Left lung (tissue), 4 donors: ENCODE measurements at regions not wholly inside any gene's neighbourhood (a gene's known extent, or its start where the extent isn't known, plus 50 kb on each side); places are given as distances from the start of the nearest gene placed in this dataset.
"Not testable (repeated sequence)": the region's sequence is repeated elsewhere in the genome, so short reads cannot be mapped to it uniquely, and the experiment has no call there.

Experiments
- ATAC-seq: fragments of 200-7000 bp; cut with Tn5 transposase; one replicate; pipeline ENCODE4 v1.9.1; 2020; ENCODE audit warnings: moderate library complexity
- DNase-seq, 4 donors: peaks; one replicate each; pipeline ENCODE4 v3.0.0-alpha.2; 2013 to 2020
- H3K27ac ChIP-seq, 2 donors: fragments of 200-600 bp; sonication (generic) in 1 of 2; one replicate each; pipeline versions ENCODE4 v1.5.0 to v1.8.0; 2020 to 2021
- H3K27me3 ChIP-seq, 2 donors: fragments of 200-600 bp; sonication (generic) in 1 of 2; one replicate each; pipeline versions ENCODE4 v1.5.0 to v1.8.0; 2020 to 2021
- H3K36me3 ChIP-seq, 2 donors: fragments of 200-600 bp; sonication (generic) in 1 of 2; one replicate each; pipeline versions ENCODE4 v1.5.0 to v1.8.0; 2020 to 2021
- H3K4me1 ChIP-seq, 2 donors: fragments of 200-600 bp; one replicate each; pipeline ENCODE4 v1.8.0; 2021
- H3K4me3 ChIP-seq, 2 donors: fragments of 200-600 bp; sonication (generic) in 1 of 2; one replicate each; pipeline versions ENCODE4 v1.5.0 to v1.8.0; 2020 to 2021; ENCODE audit warnings: mild to moderate bottlenecking in 1 of 2
- H3K9me3 ChIP-seq, 2 donors: fragments of 200-600 bp; sonication (generic) in 1 of 2; one replicate each; pipeline versions ENCODE4 v1.5.0 to v1.8.0; 2020 to 2021
- CTCF ChIP-seq, 2 donors: fragments of 200-600 bp; sonication (generic) in 1 of 2; IDR thresholded peaks; one replicate each; pipeline versions ENCODE4 v1.5.0 to v1.8.0; 2021; ENCODE audit warnings: antibody characterized with exemption in 2 of 2
- intact Hi-C, 2 donors: fragments of 100-400 bp; cut with DNase I; formaldehyde crosslinking; loops; one replicate each; pipeline versions ENCODE4 v1.11.2 to v1.14.2; 2022
- donor health status: DM: no; HTN: yes; CAD: no.
- donor health status: DM: no; HTN: no; CAD: no.

DNA sequence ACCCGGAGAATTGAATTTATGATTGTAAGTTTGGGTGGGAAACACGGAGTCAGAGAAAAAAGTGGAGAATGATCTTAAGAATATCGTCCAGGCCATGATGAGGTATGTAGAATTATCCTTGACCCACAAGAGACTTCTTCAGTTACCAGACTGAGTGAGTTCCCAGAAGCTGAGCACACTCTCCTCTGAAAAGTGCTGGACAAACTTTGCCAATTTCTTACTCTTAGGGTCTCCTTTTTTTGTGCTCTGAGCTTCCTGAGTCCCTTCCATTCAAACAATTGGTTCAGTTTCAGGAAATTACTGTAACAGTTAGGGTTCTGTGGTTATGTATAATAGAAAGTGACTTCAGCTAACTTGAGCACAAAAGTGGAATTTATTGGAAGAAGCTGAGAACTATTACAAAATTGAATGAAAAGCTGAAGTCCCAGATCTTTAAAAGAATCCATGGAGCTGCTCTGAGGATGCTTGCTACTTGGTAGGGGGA is 50.6 kb upstream of the EHBP1 start:
- ATAC-seq (no peak), DNase-seq (no peak)
- Histone ChIP-seq H3K4me3 (no peak overlapping the region), H3K9me3 (no peaks in the 10 kb centered on the region), H3K27ac (no peak overlapping the region), H3K36me3 (no peaks in the 10 kb centered on the region), H3K27me3 (no peaks in the 10 kb centered on the region), H3K4me1 (no peaks in the 10 kb centered on the region)
- no peak for TF ChIP-seq CTCF (IDR thresholded peaks at IDR 0.05)
- intact Hi-C loops: no loop called here

DNA sequence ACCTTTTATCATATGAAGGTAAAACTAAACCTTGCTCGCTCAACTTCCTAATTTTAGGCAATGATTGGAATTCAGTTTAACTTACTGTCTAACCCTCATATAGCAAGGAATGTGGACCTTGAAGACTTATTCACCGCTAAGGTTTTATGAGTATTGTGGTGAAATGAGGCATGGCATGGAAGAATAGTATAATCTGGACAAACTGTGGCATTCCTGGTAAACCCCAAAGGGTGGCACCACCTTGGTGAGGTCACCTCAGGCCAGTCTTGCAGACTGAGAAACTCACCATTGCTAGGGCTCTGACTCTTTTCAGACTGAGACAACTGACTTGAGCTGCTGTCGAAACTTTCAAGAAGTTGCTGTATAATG is 51.1 kb upstream of the EHBP1 start:
- no peak for ATAC-seq
- no peak for DNase-seq
- TF ChIP-seq CTCF (IDR thresholded peaks at IDR 0.05): no peak
- H3K27me3 ChIP-seq: no peaks in the 10 kb centered on the region
- H3K4me1 ChIP-seq: no peaks in the 10 kb centered on the region
- intact Hi-C loops: no loop called here
- H3K4me3 ChIP-seq: no peak overlapping the region
- H3K36me3 ChIP-seq: no peaks in the 10 kb centered on the region
- H3K9me3 ChIP-seq: no peaks in the 10 kb centered on the region
- no peak overlapping the region for H3K27ac ChIP-seq

DNA sequence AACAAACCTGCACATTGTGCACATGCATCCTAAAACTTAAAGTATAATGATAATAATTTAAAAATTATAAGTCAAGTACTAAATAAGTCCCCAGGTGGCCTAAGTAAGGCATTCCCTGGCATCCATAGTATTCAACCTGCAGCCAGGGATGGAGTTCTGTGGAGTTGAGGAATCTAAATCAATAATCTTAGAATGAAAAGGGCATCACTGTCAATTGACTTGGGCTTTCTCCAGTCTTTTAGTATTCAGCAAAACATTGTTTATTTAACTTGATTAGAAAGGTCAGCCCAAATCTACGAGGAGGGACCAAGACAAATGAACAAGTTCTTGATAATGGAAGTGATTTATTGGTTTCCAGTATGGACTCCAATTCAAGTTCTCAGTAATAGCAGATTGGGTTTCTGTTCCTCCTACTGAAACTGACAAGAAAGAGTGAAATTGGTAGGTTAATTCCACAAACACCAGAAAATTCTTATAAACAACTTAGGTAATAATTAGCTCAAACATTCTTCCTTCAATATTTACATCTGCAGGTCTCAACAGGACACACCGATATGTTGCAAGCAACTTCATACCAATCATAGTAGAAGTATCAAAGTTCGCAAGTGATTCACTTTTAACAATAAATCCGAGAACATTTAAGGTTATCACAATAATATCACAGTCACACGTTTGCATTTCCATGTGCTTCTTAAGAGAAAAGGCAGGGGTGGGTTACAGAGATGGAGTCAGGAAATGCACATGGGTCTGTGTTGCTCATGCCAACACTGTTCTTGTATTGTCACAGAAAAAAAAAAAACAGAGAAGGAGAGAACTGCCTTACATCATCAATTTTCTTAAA is 51.7 kb upstream of the EHBP1 start:
- intact Hi-C loops: no loop called here
- no peak for DNase-seq

DNA sequence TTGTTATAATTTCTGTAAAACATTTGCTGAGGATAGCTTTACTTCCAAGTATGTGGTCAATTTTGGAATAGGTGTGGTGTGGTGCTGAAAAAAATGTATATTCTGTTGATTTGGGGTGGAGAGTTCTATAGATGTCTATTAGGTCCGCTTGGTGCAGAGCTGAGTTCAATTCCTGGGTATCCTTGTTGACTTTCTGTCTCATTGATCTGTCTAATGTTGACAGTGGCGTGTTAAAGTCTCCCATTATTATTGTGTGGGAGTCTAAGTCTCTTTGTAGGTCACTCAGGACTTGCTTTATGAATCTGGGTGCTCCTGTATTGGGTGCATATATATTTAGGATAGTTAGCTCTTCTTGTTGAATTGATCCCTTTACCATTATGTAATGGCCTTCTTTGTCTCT is 56.4 kb upstream of the EHBP1 start:
- H3K4me1 ChIP-seq, H3K27ac ChIP-seq, H3K4me3 ChIP-seq, DNase-seq, H3K36me3 ChIP-seq, H3K9me3 ChIP-seq, ATAC-seq, H3K27me3 ChIP-seq, intact Hi-C loops: not testable (repeated sequence)

More for the DNA sequence above, 51.7 kb upstream of the EHBP1 start:
- no peak for TF ChIP-seq CTCF (IDR thresholded peaks at IDR 0.05)
- no peaks in the 10 kb centered on the region for H3K27me3 ChIP-seq
- no peak for ATAC-seq
- H3K4me3 ChIP-seq: no peak overlapping the region
- H3K4me1 ChIP-seq: no peaks in the 10 kb centered on the region
- no peak overlapping the region for H3K27ac ChIP-seq
- H3K9me3 ChIP-seq: no peaks in the 10 kb centered on the region
- H3K36me3 ChIP-seq: no peaks in the 10 kb centered on the region

- no peaks in the 10 kb centered on the region for H3K36me3 ChIP-seq
- DNase-seq: no peak
- no peak overlapping the region for H3K4me3 ChIP-seq
- peaks cover 0 to 2% of the 10 kb centered on the region in 2 donors for H3K9me3 ChIP-seq
- no peaks in the 10 kb centered on the region for H3K4me1 ChIP-seq
- no peaks in the 10 kb centered on the region for H3K27me3 ChIP-seq
- H3K27ac ChIP-seq: no peak overlapping the region
- no peak for ATAC-seq
- TF ChIP-seq CTCF (IDR thresholded peaks at IDR 0.05): no peak
- intact Hi-C loops: no loop called here
Measured at GRCh38 chr2:62643100-62643471, 62.4 kb upstream of the EHBP1 start.
